ENCODE measurements at regions not wholly inside any gene's neighbourhood (a gene's known extent, or its start where the extent isn't known, plus 50 kb on each side); places are given as distances from the start of the nearest gene placed in this dataset.
"Not testable (repeated sequence)": the region's sequence is repeated elsewhere in the genome, so short reads cannot be mapped to it uniquely, and the experiment has no call there.

DNA sequence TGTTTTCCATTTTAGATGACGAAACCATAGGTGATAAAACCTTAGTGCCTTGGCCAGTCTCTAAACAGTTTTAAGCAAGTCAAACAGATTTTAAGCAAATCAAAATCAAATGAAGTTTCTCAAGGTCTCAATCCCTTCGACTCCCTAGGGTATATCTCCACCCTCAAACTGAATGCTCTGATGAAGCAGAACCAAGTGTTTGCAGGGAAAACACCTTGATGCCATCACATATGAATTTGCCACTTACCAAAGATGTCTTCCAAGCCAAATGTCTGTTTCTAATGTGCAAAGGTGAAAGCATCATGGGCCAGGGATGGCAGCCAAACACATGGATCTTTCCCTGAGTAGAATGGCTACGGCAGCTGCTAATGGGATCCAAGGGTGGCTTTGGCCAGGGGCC, 116.4 kb upstream of the COP1 start:
- Histone ChIP-seq H3K9me3 (no peaks in the 10 kb centered on the region), H3K27ac (no peak overlapping the region), H3K36me3 (no peaks in the 10 kb centered on the region), H3K4me1 (no peaks in the 10 kb centered on the region), H3K27me3 (ENCODE audit: low read depth) (no peaks in the 10 kb centered on the region), H3K4me3 (no peak overlapping the region)
- DNase-seq, result no peak
- no peak for ATAC-seq
- TF ChIP-seq, protein P1, sequence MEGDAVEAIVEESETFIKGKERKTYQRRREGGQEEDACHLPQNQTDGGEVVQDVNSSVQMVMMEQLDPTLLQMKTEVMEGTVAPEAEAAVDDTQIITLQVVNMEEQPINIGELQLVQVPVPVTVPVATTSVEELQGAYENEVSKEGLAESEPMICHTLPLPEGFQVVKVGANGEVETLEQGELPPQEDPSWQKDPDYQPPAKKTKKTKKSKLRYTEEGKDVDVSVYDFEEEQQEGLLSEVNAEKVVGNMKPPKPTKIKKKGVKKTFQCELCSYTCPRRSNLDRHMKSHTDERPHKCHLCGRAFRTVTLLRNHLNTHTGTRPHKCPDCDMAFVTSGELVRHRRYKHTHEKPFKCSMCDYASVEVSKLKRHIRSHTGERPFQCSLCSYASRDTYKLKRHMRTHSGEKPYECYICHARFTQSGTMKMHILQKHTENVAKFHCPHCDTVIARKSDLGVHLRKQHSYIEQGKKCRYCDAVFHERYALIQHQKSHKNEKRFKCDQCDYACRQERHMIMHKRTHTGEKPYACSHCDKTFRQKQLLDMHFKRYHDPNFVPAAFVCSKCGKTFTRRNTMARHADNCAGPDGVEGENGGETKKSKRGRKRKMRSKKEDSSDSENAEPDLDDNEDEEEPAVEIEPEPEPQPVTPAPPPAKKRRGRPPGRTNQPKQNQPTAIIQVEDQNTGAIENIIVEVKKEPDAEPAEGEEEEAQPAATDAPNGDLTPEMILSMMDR (IDR thresholded peaks at IDR 0.05), result no peak
- intact Hi-C loops (cut with DNase I), result no loop called here

DNA sequence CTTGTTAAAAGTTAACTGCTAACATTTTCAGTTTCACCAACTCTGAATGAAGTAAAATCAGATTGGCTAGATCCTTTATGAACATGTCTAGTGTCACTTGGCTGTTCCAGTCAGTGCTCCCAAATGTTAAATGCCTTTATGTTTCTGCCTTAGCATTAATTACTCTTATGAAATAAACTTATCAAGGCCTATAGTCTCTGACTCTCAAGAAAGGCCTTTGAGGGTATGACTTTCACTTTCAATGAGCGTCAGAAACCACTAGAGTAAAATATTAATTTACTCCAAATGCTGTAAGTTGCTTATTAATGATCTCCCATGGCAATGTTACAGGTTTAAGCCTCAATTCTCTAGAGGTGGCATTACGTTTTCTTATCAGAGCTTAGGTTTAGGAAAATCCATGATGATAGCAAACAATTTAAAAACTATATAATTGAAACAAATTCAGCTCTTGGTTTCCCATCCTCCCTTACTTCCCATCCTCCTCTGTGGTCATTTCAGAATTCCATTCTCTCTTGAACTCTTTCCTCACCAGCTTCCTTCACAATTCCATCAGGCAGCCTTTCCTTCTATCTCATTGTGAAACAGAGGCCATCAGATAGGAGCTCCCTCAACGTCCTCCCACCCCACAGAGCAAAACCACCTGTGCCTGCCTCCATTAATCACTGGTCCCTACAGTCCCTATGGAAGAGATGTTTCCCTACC, 108.6 kb upstream of the COP1 start:
- TF ChIP-seq, protein P1 (IDR thresholded peaks at IDR 0.05), result no peak
- Histone ChIP-seq H3K9me3 (no peaks in the 10 kb centered on the region), H3K4me1 (no peaks in the 10 kb centered on the region), H3K4me3 (no peak overlapping the region), H3K27me3 (ENCODE audit: low read depth) (no peaks in the 10 kb centered on the region), H3K27ac (no peak overlapping the region), H3K36me3 (no peaks in the 10 kb centered on the region)
- intact Hi-C loops (cut with DNase I), result no loop called here
- ATAC-seq (no peak), DNase-seq (no peak)

DNA sequence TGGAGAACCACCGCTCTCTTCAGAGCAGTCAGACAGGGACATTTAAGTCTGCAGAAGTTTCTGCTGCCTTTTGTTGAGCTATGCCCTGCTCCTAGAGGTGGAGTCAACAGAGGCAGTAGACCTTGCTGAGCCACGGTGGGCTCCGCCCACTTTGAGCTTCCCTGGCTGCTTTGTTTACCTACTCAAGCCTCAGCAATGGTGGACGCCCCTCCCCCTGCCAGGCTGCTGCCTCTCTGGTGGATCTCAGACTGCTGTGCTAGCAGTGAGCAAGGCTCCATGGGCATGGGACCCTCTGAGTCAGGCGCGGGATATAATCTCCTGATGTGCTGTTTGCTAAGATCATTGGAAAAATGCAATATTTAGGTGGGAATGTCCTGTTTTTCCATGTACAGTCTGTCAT, 89.5 kb upstream of the COP1 start:
- H3K36me3 ChIP-seq; DNase-seq; ATAC-seq; H3K27ac ChIP-seq; H3K27me3 ChIP-seq (ENCODE audit: low read depth); H3K4me3 ChIP-seq; intact Hi-C loops (cut with DNase I); H3K9me3 ChIP-seq; H3K4me1 ChIP-seq: not testable (repeated sequence)

DNA sequence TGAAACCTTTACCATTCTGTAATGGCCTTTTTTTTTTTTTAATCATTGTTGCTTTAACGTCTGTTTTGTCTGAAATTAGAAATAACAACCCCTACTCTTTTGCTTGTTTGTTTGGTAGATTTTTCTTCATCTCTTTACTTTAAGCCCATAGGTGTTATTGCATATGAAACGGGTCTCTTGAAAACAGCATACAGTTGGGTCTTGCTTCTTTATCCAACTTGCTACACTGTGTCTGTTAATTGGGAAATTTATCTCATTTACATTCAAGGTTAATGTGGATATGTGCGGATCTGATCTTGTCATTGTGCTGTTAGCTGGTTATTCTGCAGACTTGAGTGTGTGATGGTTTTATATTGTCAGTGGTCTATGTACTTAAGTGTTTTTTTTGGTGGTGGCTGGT, 78.9 kb upstream of the COP1 start:
- Histone ChIP-seq H3K36me3 (no peaks in the 10 kb centered on the region), H3K4me1 (no peaks in the 10 kb centered on the region), H3K4me3 (no peak overlapping the region), H3K27me3 (ENCODE audit: low read depth) (no peaks in the 10 kb centered on the region), H3K27ac (no peak overlapping the region), H3K9me3 (peaks cover 10% of the 10 kb centered on the region)
- TF ChIP-seq, protein P1 (IDR thresholded peaks at IDR 0.05), result no peak
- DNase-seq, result no peak
- intact Hi-C loops (cut with DNase I), result no loop called here
- ATAC-seq, result no peak

DNA sequence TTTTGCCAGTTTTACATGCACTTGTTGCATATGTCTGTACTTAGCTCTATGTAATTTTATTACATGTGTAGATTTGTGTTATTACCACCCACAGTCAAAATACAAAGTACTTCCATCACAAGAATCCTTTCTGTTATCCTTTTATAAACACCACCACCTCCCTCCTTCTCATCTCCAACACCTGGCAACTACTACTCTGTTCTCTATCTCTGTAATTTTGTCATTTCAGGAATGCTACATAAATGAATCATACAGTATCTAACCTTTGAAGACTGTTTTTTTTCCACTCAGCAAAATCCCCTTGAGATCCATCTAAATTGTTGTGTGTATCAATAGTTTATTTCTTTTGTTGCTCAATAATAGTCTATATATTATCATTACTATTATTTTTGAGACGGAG, 64.5 kb upstream of the COP1 start:
- Histone ChIP-seq H3K4me1 (no peaks in the 10 kb centered on the region), H3K27me3 (ENCODE audit: low read depth) (no peaks in the 10 kb centered on the region), H3K4me3 (no peak overlapping the region), H3K36me3 (no peaks in the 10 kb centered on the region), H3K9me3 (no peaks in the 10 kb centered on the region), H3K27ac (no peak overlapping the region)
- intact Hi-C loops (cut with DNase I), result no loop called here
- ATAC-seq, result no peak
- TF ChIP-seq, protein P1 (IDR thresholded peaks at IDR 0.05), result no peak
- DNase-seq, result no peak
